NCI-H2227 treated with DMSO at 0.1 percent for 48 hours (cell line): ENCODE measurements at regions not wholly inside any gene's neighbourhood (a gene's known extent, or its start where the extent isn't known, plus 50 kb on each side); places are given as distances from the start of the nearest gene placed in this dataset.

Source experiments
- DNase-seq: peaks from one replicate; lab custom pipeline; 2025; lab: John Stamatoyannopoulos, UW

GRCh38 chr14:95442016-95442632 lies 74.3 kb downstream of the SYNE3 start:
- no peak for DNase-seq

- no peak for DNase-seq
Observed at GRCh38 chr14:95440951-95441350, 75.5 kb downstream of the SYNE3 start.

- no peak for DNase-seq
Observed at GRCh38 chr14:95440496-95440895, 76.0 kb downstream of the SYNE3 start.

- DNase-seq: no peak
Observed at GRCh38 chr14:95439881-95440280, 76.6 kb downstream of the SYNE3 start.

GRCh38 chr14:95437715-95438114 lies 78.7 kb downstream of the SYNE3 start:
- no peak for DNase-seq

GRCh38 chr14:95436354-95436753 lies 80.1 kb downstream of the SYNE3 start:
- DNase-seq: no peak

GRCh38 chr14:95434121-95434520 lies 82.3 kb downstream of the SYNE3 start:
- no peak for DNase-seq

- no peak for DNase-seq
Observed at GRCh38 chr14:95433094-95433478, 83.4 kb downstream of the SYNE3 start.

GRCh38 chr14:95432144-95433093 lies 84.0 kb downstream of the SYNE3 start:
- DNase-seq: no peak

GRCh38 chr14:95431199-95432143 lies 85.0 kb downstream of the SYNE3 start:
- no peak for DNase-seq

GRCh38 chr14:95428557-95428956 lies 87.9 kb downstream of the SYNE3 start:
- DNase-seq: no peak

GRCh38 chr14:95426116-95426475 lies 90.4 kb downstream of the SYNE3 start:
- no peak for DNase-seq

- no peak for DNase-seq
Observed at GRCh38 chr14:95425369-95426115, 90.9 kb downstream of the SYNE3 start.

- no peak for DNase-seq
Observed at GRCh38 chr14:95424529-95424928, 91.9 kb downstream of the SYNE3 start.

GRCh38 chr14:95421741-95422140 lies 94.7 kb downstream of the SYNE3 start:
- DNase-seq: no peak

- no peak for DNase-seq
Observed at GRCh38 chr14:95420060-95420459, 96.4 kb downstream of the SYNE3 start.

- no peak for DNase-seq
Observed at GRCh38 chr14:95419569-95419968, 96.9 kb downstream of the SYNE3 start.

GRCh38 chr14:95418858-95419257 lies 97.6 kb downstream of the SYNE3 start:
- no peak for DNase-seq

- no peak for DNase-seq
Observed at GRCh38 chr14:95417492-95417891, 97.8 kb upstream of the CLMN start.

GRCh38 chr14:95415993-95416392 lies 96.3 kb upstream of the CLMN start:
- DNase-seq: no peak
